H4 (cell line): ENCODE measurements at regions not wholly inside any gene's neighbourhood (a gene's known extent, or its start where the extent isn't known, plus 50 kb on each side); places are given as distances from the start of the nearest gene placed in this dataset.
A peak's percentile ranks its signal among the peaks of the same experiment; 100 is the strongest.
"Not testable (repeated sequence)": the region's sequence is repeated elsewhere in the genome, so short reads cannot be mapped to it uniquely, and the experiment has no call there.

Source experiments
- DNase-seq: peaks from one replicate; pipeline ENCODE4 v3.0.0-alpha.2; 2015; ENCODE audit warnings: low spot score

DNA sequence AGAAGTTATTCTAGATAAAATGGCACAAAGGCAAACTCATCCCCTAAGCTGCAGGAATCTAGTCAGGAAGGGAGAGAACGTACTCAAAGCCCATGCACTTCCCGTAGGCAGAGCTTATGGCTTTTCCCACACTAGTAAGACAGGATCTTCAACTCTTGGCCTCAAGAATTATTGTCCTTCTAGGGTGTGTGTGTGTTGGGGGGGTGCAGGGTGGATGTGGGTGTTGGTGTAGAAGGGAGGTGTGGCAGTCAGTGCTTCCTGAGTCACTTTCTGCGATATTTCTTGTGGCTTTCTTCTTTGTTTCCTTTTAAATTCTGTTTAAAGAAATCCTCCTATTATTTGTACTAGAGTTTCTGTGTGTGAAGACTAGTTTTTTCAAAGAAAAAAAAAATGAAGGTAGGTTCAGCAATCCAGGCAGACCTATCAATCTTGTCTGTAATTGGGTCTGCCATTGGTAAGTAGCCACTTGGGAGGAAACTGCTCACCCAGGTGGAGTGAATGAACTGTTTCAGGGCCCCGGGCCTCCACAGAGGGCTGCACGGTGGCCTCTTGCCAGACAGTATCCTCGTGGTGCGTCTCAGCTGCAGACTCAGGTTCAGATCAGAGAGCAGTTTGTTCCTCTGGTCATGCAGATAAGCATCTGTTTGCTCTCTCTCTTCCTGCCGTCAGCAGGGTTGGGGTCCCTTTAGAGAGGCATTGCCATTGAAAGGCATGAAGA, 131.9 kb downstream of the NPR3 start:
- no peak for DNase-seq

GRCh38 chr5:32843531-32843895, 132.4 kb downstream of the NPR3 start:
- DNase-seq = no peak

DNA sequence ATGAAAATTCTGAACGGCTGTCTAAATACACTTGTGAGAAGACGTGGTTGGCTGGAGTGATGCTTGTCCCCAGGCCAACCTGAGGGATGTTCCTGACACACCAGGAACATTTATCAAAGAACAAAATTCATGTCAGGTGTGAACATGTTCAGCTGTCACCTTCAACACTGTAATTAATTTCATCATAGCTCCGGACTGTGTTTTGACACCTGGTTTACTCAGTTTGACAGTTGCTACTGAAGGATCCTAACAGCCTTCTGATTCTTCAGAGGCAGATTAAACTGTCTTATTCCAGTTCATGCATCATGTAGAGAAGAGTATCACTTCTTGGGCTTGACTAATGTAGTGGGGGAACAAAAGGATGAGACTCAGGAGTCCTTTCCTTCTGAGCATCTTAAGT, 134.1 kb downstream of the NPR3 start:
- DNase-seq = no peak

GRCh38 chr5:32848120-32848519, 137.0 kb downstream of the NPR3 start:
- no peak for DNase-seq

- no peak for DNase-seq
Measured at GRCh38 chr5:32848681-32849080, 137.6 kb downstream of the NPR3 start.

GRCh38 chr5:32850817-32851496, 139.8 kb downstream of the NPR3 start:
- DNase-seq = no peak

DNA sequence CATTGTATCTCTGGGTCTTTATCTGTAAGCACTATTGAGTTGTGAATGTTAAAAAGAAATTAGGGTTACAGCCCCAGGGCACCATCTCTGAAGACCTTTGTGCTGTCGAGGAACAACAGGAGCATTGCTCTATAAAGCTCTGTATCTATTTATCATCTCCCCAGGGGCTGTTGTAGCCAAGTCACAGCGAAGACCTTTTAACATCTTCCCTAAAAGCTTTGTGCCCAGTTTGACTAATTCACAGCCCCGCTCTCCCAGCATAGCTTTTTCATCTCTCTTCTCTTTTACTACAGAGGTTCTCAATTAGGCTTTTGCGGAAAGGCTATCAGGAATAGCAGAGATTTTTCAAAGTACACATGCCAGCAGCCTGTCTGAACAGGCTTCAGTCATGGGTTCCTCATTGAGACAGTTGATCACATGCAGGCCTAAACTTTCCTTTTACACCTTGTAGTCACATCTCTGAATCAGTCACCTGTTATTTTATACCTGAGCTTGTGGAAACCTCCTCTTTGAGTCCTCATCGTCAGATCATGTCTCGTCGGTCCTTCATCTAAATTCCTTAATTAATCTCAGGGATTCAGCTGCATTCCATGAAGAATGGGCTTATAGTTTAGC, 140.5 kb downstream of the NPR3 start:
- no peak for DNase-seq

DNA sequence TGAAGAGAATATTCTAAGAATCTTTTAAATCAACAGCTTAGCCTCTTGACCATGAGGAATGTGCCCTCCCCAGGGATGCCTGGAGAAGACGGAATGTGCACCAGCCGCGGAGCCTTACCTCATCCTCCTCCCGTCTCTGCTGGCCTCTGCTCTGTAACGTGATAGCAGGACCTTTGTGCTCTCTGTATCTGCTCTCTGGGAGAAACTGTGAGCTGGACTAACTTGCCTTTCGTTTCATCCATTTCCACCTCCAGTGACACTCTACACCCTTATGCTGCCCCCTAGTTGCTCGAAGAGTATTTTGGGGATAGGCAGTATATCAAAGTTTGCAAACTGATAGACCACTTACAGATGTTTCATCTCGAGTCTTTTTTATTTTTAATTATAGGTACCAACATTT, 141.4 kb downstream of the NPR3 start:
- peak; percentile 61 for DNase-seq

GRCh38 chr5:32852976-32853375, 141.9 kb downstream of the NPR3 start:
- no peak for DNase-seq

- no peak for DNase-seq
Measured at GRCh38 chr5:32854473-32854872, 143.4 kb downstream of the NPR3 start.

- DNase-seq = no peak
Measured at GRCh38 chr5:32859211-32859641, 148.1 kb downstream of the NPR3 start.

DNA sequence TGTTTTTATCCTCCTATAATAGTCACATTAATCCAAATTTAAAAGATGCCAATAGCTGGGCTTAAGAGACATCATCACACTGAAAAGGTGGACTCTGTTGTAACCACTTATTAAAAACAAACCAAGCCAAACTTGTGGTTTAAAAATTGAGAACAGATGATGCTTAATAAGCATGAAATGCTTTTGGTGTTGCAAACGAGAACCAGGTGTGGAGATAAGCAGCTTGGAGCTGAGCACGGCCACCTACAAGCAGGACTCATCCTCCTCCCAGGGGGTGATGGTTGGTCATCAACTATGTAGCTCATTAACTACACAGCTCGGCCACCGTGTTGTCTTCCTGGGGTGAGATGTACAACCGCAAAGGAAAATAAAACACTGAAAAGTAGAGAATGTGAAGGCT, 154.4 kb downstream of the NPR3 start:
- no peak for DNase-seq

GRCh38 chr5:32866138-32866537, 155.0 kb downstream of the NPR3 start:
- DNase-seq = no peak

- DNase-seq = no peak
Measured at GRCh38 chr5:32869216-32869615, 158.1 kb downstream of the NPR3 start.

DNA sequence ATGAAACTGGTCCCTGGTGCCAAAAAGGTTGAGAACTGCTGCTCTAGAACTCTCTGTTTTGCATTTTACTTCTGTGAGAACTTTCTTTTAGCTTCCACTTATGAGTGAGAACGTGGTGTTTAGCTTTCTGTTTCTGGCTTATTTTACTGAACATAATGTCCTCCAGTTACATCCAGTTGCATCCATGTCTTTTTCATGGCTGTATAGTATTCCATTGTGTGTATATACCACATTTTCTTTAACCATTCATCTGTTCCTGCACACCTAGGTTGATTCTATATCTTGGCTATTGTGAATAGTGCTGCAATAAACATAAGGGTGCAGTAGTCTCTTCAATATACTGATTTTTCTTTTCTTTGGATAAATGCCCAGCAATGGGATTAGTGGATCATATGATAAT, 165.7 kb downstream of the NPR3 start:
- DNase-seq = no peak

GRCh38 chr5:32879364-32879763, 168.2 kb downstream of the NPR3 start:
- not testable (repeated sequence) for DNase-seq

DNA sequence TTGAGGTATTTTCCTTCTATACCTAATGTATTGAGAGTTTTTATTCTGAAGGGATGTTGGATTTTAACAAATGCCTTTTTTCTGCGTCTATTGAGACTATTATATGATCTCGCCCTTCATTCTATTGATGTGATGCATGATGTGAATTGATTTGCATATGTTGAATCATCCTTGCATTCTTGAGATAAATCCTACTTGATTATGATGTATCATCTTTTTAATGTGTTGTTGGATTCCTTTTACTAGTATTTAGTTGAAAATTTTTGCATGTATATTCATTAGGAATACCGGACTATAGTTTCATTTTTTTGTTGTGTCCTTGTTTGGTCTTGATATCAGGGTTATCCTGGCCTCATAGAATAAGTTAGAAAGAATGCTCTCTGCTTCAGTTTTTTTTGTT, 169.7 kb downstream of the NPR3 start:
- DNase-seq = no peak

- DNase-seq = no peak
Measured at GRCh38 chr5:32887390-32887789, 176.3 kb downstream of the NPR3 start.

GRCh38 chr5:32889078-32889477, 178.0 kb downstream of the NPR3 start:
- DNase-seq = no peak

DNA sequence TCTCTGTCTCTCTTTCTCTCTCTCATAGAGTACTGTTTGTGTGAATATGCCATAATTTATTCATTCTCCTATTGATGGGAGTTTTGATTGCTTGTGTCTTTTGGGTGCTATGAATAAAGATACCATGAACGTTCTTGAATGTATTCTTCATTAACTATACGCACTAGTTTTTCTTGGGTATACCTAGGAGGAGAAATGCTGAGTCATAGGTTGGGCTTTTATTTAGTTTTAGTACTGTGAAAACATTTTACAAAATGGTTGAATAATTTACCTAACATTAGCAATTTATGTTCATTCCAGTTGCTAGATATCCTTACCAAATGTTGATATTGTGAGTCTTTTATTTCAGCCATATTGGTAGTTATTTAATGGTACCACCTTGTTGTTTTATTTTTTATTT, 192.5 kb downstream of the NPR3 start:
- no peak for DNase-seq

GRCh38 chr5:32908641-32909040, 197.5 kb downstream of the NPR3 start:
- DNase-seq = no peak

DNA sequence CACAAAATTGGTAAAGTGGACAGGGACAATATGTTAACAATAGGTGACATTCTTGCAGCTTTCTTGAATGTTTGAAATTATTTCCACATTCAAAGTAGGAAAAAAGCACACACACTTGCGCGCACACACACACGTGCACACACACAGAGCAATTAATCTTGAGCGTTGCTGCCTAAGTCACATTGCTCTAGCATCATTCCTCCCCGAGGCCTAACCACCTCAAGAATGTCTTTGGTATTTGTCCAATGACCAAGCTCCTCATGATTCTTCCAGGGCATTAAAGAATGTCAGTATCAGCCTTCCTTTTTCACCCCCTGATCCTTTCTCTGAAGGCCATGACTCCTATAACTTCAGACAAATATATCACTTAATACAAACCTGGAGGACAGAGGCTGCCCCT, 198.1 kb downstream of the NPR3 start:
- DNase-seq = no peak

DNA sequence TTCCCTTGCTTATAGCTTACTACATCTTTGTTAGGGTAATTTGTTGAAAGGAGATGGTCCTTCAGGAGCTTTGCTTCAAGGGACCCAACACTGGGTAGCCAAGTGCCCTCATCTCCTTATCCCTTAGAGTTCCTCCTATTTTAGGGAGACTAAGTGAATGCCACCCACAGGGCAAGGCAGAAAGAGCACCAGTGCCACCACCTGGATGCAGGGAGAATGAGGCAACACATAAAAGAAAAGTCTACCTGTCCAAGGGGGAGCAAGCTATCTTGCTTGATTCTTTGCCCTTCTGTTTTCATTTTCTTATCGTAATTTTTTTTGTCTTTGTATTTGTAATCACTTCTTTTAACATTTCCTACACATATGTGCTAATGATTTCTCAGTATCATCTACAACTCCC, 205.5 kb downstream of the NPR3 start:
- DNase-seq = peak; percentile 33
